K562 (cell line): ENCODE measurements at regions not wholly inside any gene's neighbourhood (a gene's known extent, or its start where the extent isn't known, plus 50 kb on each side); places are given as distances from the start of the nearest gene placed in this dataset.

ENCODE experiments used
- ATAC-seq: fragments of 200-7000 bp; cut with Tn5 transposase; 3 replicates; pipeline ENCODE4 v1.9.1; 2020; ENCODE audit warnings: moderate library complexity
- BruUV-seq: library from RNA; stranded (reverse); fragments of 400-500 nt; replicated peaks from 2 replicates; lab custom pipeline; 2021; lab: Mats Ljungman, UMichigan
- CTCF ChIA-PET: fragments of 300-600 bp; formaldehyde crosslinking; extraction: SDS; loops from one replicate; lab custom pipeline; 2021; ENCODE audit warnings: low intra/inter-chr PET ratio; lab: Yijun Ruan, JAX
- POLR2A ChIA-PET: fragments of 300-600, 350-650 bp; sonication (Branson Sonifier 250); formaldehyde crosslinking; extraction: SDS; loops from one replicate; lab custom pipeline; 2021; ENCODE audit warnings: antibody characterized with exemption, inconsistent platforms; lab: Yijun Ruan, JAX
- DNase-seq, 4 experiments: peaks; one replicate each; pipeline versions ENCODE4 v3.0.0 to v3.0.0-alpha.2; 2011 to 2018; ENCODE audit warnings: low spot score in 3 of 4, mixed read lengths in 3 of 4; ENCODE audit errors: extremely low read depth in 1 of 4
- FAIRE-seq: peaks from 2 replicates; lab custom pipeline; 2011; peaks lifted over from hg19 to GRCh38; lab: Jason Lieb, UNC
- H2AFZ ChIP-seq: 2 replicates; pipeline ENCODE4 v1.6.0; 2011; ENCODE audit warnings: low read depth, low read length, control low read depth, inconsistent platforms
- H3K27ac ChIP-seq: fragments of 200-600 bp; 3 replicates; pipeline ENCODE4 v1.8.0; 2011; ENCODE audit warnings: low read depth, mild to moderate bottlenecking, control low read depth, inconsistent platforms, low read length, moderate library complexity, mixed read lengths; ENCODE audit errors: extremely low read depth
- H3K27me3 ChIP-seq, 2 experiments: fragments of 300-600 bp in 1 of 2; 2 replicates in 1 of 2; 3 replicates in 1 of 2; pipeline versions ENCODE4 v1.6.0 to v1.8.0; 2011; ENCODE audit warnings: inconsistent platforms in 2 of 2, low read length in 2 of 2, mild to moderate bottlenecking in 1 of 2, mixed read lengths in 1 of 2, moderate library complexity in 1 of 2; ENCODE audit not compliant: control insufficient read depth in 2 of 2, insufficient read depth in 2 of 2
- H3K36me3 ChIP-seq: fragments of 300-600 bp; 3 replicates; pipeline ENCODE4 v1.8.0; 2011; ENCODE audit warnings: mild to moderate bottlenecking, low read length, inconsistent platforms; ENCODE audit not compliant: control insufficient read depth, insufficient read depth
- H3K4me1 ChIP-seq, 2 experiments: fragments of 200-600 bp in 1 of 2; replicated peaks in 1 of 2; 2 replicates in 1 of 2; 3 replicates in 1 of 2; pipeline versions ENCODE4 v1.5.1 to v1.8.0; 2011; ENCODE audit warnings: inconsistent platforms in 2 of 2, low read length in 2 of 2, mild to moderate bottlenecking in 1 of 2, mixed read lengths in 1 of 2, moderate library complexity in 1 of 2; ENCODE audit not compliant: control insufficient read depth in 2 of 2, insufficient read depth in 2 of 2
- H3K4me2 ChIP-seq: 2 replicates; pipeline ENCODE4 v1.6.1; 2011; ENCODE audit warnings: low read length, control low read depth, inconsistent platforms, mixed read lengths; ENCODE audit not compliant: insufficient read depth
- H3K4me3 ChIP-seq: fragments of 200-600 bp; sonication (generic), shearing (Covaris generic); 2 replicates; pipeline ENCODE4 v1.5.1; 2016; ENCODE audit warnings: control low read depth, inconsistent platforms
- H3K79me2 ChIP-seq: fragments of 200-600 bp; 3 replicates; pipeline ENCODE4 v1.8.0; 2011; ENCODE audit warnings: low read length, inconsistent platforms; ENCODE audit not compliant: control insufficient read depth, insufficient read depth
- H3K9ac ChIP-seq, 2 experiments: 2 replicates each; pipeline versions ENCODE4 v1.6.0 to v1.6.1; 2011; ENCODE audit warnings: low read depth in 2 of 2, low read length in 2 of 2, control low read depth in 1 of 2, inconsistent platforms in 1 of 2, mild to moderate bottlenecking in 1 of 2, mixed read lengths in 1 of 2; ENCODE audit not compliant: insufficient read depth in 1 of 2
- H3K9me1 ChIP-seq: one replicate; pipeline ENCODE4 v1.6.0; 2011; ENCODE audit warnings: inconsistent platforms, mild to moderate bottlenecking, low read length, moderate library complexity; ENCODE audit not compliant: control insufficient read depth, insufficient read depth
- H3K9me3 ChIP-seq: replicated peaks from 2 replicates; pipeline ENCODE4 v1.5.1; 2011; ENCODE audit warnings: low read depth, low read length, inconsistent platforms; ENCODE audit not compliant: control insufficient read depth, insufficient read depth
- H4K20me1 ChIP-seq: replicated peaks from 2 replicates; pipeline ENCODE4 v1.6.1; 2011; ENCODE audit warnings: low read length, inconsistent platforms, mixed read lengths; ENCODE audit not compliant: control insufficient read depth, insufficient read depth
- WGBS: fragments of 100-300 bp; shearing (Covaris generic); methylation state at CpG from one replicate; pipeline ENCODE4 v1.1.6; 2016; ENCODE audit warnings: low coverage, mixed read lengths; ENCODE audit not compliant: insufficient coverage; ENCODE audit errors: missing lambda C conversion rate; 5-methylcytosine and 5-hydroxymethylcytosine counted together
- in situ Hi-C: fragments of 300-500 bp; cut with MboI; formaldehyde crosslinking; loops from 4 replicates; pipeline ENCODE4 v1.15.0; 2018; ENCODE audit warnings: inconsistent platforms, mixed read lengths
- intact Hi-C: fragments of 100-400 bp; cut with micrococcal nuclease; formaldehyde crosslinking; loops from 2 replicates; pipeline ENCODE4 v1.14.2; 2022
- TF ChIP-seq, protein P1 (sequence below): sonication (generic); formaldehyde crosslinking; IDR thresholded peaks from 2 replicates; pipeline ENCODE4 v1.8.1; 2023; ENCODE audit warnings: mild to moderate bottlenecking, missing genetic modification reagents
- TF ChIP-seq, protein P2 (sequence below): fragments of 250-450 bp; sonication (Bioruptor Pico); IDR thresholded peaks from 2 replicates; pipeline ENCODE4 v1.8.0; 2022; ENCODE audit warnings: moderate library complexity, mild to moderate bottlenecking, inconsistent platforms

GRCh38 chr1:65079941-65080340, 68.1 kb upstream of the AK4 start (continued):
- TF ChIP-seq, protein P1, sequence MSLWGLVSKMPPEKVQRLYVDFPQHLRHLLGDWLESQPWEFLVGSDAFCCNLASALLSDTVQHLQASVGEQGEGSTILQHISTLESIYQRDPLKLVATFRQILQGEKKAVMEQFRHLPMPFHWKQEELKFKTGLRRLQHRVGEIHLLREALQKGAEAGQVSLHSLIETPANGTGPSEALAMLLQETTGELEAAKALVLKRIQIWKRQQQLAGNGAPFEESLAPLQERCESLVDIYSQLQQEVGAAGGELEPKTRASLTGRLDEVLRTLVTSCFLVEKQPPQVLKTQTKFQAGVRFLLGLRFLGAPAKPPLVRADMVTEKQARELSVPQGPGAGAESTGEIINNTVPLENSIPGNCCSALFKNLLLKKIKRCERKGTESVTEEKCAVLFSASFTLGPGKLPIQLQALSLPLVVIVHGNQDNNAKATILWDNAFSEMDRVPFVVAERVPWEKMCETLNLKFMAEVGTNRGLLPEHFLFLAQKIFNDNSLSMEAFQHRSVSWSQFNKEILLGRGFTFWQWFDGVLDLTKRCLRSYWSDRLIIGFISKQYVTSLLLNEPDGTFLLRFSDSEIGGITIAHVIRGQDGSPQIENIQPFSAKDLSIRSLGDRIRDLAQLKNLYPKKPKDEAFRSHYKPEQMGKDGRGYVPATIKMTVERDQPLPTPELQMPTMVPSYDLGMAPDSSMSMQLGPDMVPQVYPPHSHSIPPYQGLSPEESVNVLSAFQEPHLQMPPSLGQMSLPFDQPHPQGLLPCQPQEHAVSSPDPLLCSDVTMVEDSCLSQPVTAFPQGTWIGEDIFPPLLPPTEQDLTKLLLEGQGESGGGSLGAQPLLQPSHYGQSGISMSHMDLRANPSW (CRISPR knock-in tag), result no peak
- TF ChIP-seq, all 486 proteins: peak for 2

GRCh38 chr1:65082346-65083040, 65.5 kb upstream of the AK4 start:
- H3K4me2 ChIP-seq, result no peak overlapping the region
- no peaks in the 10 kb centered on the region for H4K20me1 ChIP-seq
- ChIA-PET POLR2A (interaction anchor here (0.8 kb wide), 1 partner anchor 421 kb away, joined by 3 read pairs; no protein-coding TSS in a partner anchor), CTCF (no interaction called here)
- no peak overlapping the region for H3K9ac ChIP-seq
- peaks cover 4% of the 10 kb centered on the region for H3K9me3 ChIP-seq
- H3K79me2 ChIP-seq, result no peaks in the 10 kb centered on the region
- H3K27ac ChIP-seq, result 0 out of 3 replicates have a peak overlapping the region, but pooled peaks have one; percentile 38
- no peak overlapping the region for H3K4me3 ChIP-seq
- no TSS peak for BruUV-seq
- in situ Hi-C loops (loop anchor here (25.0 kb wide), 1 partner anchor 855 kb away; no protein-coding TSS in a partner anchor), intact Hi-C loops (no loop called here)
- H3K4me1 ChIP-seq, result peaks cover 5 to 10% of the 10 kb centered on the region in 2 experiments; a peak in 3 of 5 replicates
- no peak for ATAC-seq
- no peaks in the 10 kb centered on the region for H3K27me3 ChIP-seq
- H3K36me3 ChIP-seq, result no peaks in the 10 kb centered on the region
- no peak for FAIRE-seq
- 67% methylated on average over 6 of the region's 6 CpGs for WGBS
- no peak for DNase-seq
- TF ChIP-seq, protein P2, sequence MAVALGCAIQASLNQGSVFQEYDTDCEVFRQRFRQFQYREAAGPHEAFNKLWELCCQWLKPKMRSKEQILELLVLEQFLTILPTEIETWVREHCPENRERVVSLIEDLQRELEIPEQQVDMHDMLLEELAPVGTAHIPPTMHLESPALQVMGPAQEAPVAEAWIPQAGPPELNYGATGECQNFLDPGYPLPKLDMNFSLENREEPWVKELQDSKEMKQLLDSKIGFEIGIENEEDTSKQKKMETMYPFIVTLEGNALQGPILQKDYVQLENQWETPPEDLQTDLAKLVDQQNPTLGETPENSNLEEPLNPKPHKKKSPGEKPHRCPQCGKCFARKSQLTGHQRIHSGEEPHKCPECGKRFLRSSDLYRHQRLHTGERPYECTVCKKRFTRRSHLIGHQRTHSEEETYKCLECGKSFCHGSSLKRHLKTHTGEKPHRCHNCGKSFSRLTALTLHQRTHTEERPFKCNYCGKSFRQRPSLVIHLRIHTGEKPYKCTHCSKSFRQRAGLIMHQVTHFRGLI (CRISPR knock-in tag), result no peak
- H3K9me1 ChIP-seq, result no peaks in the 10 kb centered on the region
- H2AFZ ChIP-seq, result peak overlapping the region; percentile 75
